Liver (tissue), 3 donors: ENCODE measurements at regions not wholly inside any gene's neighbourhood (a gene's known extent, or its start where the extent isn't known, plus 50 kb on each side); places are given as distances from the start of the nearest gene placed in this dataset.

Source experiments
- CTCF ChIP-seq: fragments of 150-350 bp; IDR thresholded peaks from 2 replicates; pipeline ENCODE4 v1.5.1; 2017; ENCODE audit warnings: improper control_type of control experiment, low read depth, low read length; ENCODE audit not compliant: missing input control
- GABPA ChIP-seq, 2 donors: IDR thresholded peaks in 1 of 2; conservative IDR thresholded peaks in 1 of 2; 2 replicates each; pipeline ENCODE4 v1.6.1; 2016; ENCODE audit warnings: antibody characterized with exemption in 2 of 2, mild to moderate bottlenecking in 1 of 2, moderate library complexity in 1 of 2
- JUND ChIP-seq, 2 donors: IDR thresholded peaks; 2 replicates each; pipeline ENCODE4 v1.6.1; 2016; ENCODE audit warnings: antibody characterized with exemption in 2 of 2
- RAD21 ChIP-seq, 2 donors: IDR thresholded peaks; 2 replicates each; pipeline ENCODE4 v1.6.1; 2016; ENCODE audit warnings: antibody characterized with exemption in 2 of 2, mild to moderate bottlenecking in 2 of 2
- REST ChIP-seq: IDR thresholded peaks from 2 replicates; pipeline ENCODE4 v1.6.1; 2016; ENCODE audit warnings: antibody characterized with exemption, mild to moderate bottlenecking
- TAF1 ChIP-seq: conservative IDR thresholded peaks from 2 replicates; pipeline ENCODE4 v1.6.1; 2016; ENCODE audit warnings: antibody characterized with exemption, mild to moderate bottlenecking
- TF ChIP-seq, protein P1 (sequence below): IDR thresholded peaks from 2 replicates; pipeline ENCODE4 v1.6.1; 2016; ENCODE audit warnings: antibody characterized with exemption
- TF ChIP-seq, protein P2 (sequence below): IDR thresholded peaks from 2 replicates; pipeline ENCODE4 v1.6.1; 2016; ENCODE audit warnings: antibody characterized with exemption
- donor health status: healthy.
- donor health status: healthy.

- TF ChIP-seq CTCF (no peak), TAF1 (no peak), REST (no peak), GABPA (IDR thresholded peaks at IDR 0.05 in 1 of 2, conservative IDR thresholded peaks at IDR 0.05 in 1 of 2) (no peak), RAD21 (IDR thresholded peaks at IDR 0.05) (no peak), JUND (IDR thresholded peaks at IDR 0.05) (no peak)
- TF ChIP-seq, protein P1, sequence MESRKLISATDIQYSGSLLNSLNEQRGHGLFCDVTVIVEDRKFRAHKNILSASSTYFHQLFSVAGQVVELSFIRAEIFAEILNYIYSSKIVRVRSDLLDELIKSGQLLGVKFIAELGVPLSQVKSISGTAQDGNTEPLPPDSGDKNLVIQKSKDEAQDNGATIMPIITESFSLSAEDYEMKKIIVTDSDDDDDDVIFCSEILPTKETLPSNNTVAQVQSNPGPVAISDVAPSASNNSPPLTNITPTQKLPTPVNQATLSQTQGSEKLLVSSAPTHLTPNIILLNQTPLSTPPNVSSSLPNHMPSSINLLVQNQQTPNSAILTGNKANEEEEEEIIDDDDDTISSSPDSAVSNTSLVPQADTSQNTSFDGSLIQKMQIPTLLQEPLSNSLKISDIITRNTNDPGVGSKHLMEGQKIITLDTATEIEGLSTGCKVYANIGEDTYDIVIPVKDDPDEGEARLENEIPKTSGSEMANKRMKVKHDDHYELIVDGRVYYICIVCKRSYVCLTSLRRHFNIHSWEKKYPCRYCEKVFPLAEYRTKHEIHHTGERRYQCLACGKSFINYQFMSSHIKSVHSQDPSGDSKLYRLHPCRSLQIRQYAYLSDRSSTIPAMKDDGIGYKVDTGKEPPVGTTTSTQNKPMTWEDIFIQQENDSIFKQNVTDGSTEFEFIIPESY = no peak
- TF ChIP-seq, protein P2, sequence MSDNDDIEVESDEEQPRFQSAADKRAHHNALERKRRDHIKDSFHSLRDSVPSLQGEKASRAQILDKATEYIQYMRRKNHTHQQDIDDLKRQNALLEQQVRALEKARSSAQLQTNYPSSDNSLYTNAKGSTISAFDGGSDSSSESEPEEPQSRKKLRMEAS = no peak
Measured at GRCh38 chr2:145601361-145601925, 1081.5 kb upstream of the ZEB2 start.
